Limb (tissue), 2 donors: ENCODE measurements at regions not wholly inside any gene's neighbourhood (a gene's known extent, or its start where the extent isn't known, plus 50 kb on each side); places are given as distances from the start of the nearest gene placed in this dataset.
"Not testable (repeated sequence)": the region's sequence is repeated elsewhere in the genome, so short reads cannot be mapped to it uniquely, and the experiment has no call there.

Source experiments
- DNase-seq, 2 donors: peaks; one replicate each; pipeline ENCODE4 v3.0.0-alpha.2; 2016; ENCODE audit errors: extremely low spot score in 2 of 2

GRCh38 chr2:237196409-237196808, 110.7 kb downstream of the COPS8 start:
- no peak for DNase-seq

DNA sequence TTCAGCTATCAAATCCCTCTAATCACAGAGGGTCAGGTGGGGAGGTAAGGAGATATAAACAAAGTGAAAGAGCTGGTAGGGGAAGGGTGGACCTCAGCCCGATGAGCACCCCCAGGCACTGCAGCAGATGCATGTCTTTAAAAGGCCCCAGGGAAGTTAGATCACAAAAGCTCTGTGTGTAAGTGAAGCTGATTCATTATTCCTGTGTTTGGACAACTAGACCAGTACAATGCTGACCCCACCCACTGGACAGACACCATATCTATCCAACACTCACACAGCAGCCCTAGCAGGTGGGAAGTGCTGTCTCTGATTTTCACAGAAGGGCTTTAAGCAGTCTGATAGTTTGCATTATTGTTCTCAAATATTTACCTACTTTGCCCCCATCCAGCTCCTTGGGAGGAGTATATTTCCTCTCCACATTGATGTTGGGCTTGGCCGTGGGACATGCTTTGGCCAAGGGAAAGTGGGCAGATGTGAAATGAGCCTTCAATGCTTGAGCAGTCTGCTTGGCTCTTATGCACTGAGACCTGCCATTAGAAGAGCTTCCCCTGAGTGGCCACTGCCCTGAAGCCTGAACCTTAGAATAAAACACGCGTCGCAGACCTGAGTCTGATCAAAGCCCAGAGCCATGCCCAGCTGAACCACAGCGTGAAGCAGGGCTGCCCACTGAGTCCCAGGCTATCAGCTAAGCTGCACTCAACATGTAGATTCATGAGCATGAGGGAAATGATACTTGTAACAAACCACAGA, 111.4 kb downstream of the COPS8 start:
- no peak for DNase-seq

- peak in 1 of 2 donors; percentile 69 for DNase-seq
Measured at GRCh38 chr2:237198164-237198855, 112.6 kb downstream of the COPS8 start.

GRCh38 chr2:237199082-237199481, 113.4 kb downstream of the COPS8 start:
- DNase-seq = no peak

DNA sequence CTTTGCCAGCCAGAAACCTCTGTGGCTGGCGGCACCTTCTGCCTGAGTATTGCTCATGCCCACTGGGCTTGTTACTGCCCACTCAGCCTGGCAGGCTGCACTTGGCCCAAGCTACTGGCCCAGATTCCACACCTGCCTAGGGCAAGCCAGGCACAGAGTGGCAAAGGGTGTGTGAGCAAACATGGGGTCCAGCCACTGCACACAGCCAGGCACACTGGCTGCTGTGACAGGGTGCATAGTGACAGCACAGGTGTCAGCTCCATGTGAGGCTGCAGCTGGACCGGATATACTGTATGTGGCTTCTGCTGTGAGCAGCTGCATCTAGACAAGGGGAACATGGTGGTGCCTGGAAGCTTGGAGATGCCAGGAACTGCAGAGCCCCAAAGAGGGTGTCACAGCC, 113.9 kb downstream of the COPS8 start:
- DNase-seq = no peak

DNA sequence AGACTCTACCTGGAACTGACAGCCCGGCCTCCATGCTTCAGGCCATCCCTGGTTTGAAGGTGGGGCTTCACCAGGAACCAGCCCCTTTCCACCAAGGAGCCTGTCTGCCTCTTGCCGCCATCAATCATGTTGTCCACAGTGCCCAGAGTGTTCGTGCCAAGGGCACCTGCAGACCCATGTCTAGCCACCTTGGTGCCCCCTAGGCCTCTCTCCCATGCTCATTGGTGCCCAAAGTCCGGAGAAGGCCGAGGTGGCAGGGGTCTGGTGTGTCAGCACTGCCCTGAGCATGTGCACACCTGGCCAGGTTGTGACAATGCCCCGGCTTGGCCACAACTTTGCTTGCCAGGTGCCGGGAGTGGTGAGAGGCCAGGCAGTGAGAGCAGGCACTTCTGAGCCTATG, 114.8 kb downstream of the COPS8 start:
- DNase-seq = no peak

DNA sequence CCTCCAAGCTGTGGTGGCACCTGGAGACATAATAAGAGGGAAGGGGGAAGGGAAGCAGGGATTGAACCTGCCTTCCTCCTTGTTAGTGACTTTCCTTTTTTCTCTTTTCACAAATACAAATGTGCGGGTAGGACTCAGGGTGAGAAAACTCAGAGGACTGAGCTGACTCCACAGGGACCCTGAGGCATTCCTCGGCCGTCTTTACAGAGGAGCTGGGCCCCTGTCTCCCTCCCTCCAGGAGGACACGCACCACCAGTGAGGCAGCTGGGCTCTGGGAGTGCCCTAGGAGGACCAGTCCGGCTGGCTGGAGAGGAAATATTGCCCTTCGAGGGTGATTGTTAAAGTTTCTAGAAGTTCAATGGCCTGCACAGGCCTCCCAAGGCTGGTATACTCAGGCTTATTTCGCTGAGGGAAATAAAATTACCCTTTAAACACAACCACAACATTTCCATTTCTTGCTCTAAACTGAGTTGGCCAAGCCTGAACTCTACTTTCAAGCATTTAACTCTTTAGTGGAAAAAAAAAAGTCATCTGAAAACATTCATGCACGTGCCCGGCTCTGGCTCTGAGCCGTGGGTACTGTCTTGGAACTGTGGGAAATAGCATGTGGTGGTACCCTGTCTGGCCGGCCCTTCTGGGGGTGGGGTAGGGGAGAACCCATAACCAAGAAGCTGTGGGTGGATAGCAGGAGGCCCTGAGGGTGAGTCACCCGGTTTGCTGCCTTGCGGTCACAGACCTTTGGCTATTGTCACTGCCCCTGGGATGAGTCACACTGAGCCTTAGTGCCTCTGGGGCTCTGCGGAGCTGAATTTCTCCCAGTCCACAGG, 116.0 kb downstream of the COPS8 start:
- DNase-seq = no peak

GRCh38 chr2:237202288-237203030, 116.8 kb downstream of the COPS8 start:
- no peak for DNase-seq

DNA sequence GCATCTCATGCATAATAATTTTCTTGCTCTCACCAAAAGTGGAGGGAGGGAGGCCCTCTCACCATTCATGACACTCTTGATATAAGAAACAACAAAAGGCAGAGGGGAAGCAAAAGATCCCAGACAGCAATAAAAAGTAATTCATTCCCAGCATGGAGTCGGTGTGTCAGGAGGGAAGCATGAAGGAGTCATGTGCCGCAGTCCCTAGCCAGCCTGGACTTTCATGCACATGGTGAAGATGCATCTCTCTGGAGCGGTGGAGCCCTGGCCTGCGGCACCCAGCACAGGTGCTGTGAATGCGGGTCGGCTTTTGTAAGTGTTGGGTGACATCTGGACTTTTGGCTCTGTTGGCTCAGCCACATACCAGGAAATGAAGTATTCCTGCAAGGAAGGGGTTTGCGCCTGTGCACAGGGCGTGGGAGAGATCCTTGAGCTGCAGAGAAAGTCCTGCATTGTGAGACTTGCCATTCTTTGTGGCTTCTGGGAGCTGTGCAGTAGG, 119.4 kb downstream of the COPS8 start:
- DNase-seq = peak in 1 of 2 donors; percentile 53

GRCh38 chr2:237205561-237205971, 119.9 kb downstream of the COPS8 start:
- no peak for DNase-seq

- no peak for DNase-seq
Measured at GRCh38 chr2:237207646-237208045, 122.0 kb downstream of the COPS8 start.

DNA sequence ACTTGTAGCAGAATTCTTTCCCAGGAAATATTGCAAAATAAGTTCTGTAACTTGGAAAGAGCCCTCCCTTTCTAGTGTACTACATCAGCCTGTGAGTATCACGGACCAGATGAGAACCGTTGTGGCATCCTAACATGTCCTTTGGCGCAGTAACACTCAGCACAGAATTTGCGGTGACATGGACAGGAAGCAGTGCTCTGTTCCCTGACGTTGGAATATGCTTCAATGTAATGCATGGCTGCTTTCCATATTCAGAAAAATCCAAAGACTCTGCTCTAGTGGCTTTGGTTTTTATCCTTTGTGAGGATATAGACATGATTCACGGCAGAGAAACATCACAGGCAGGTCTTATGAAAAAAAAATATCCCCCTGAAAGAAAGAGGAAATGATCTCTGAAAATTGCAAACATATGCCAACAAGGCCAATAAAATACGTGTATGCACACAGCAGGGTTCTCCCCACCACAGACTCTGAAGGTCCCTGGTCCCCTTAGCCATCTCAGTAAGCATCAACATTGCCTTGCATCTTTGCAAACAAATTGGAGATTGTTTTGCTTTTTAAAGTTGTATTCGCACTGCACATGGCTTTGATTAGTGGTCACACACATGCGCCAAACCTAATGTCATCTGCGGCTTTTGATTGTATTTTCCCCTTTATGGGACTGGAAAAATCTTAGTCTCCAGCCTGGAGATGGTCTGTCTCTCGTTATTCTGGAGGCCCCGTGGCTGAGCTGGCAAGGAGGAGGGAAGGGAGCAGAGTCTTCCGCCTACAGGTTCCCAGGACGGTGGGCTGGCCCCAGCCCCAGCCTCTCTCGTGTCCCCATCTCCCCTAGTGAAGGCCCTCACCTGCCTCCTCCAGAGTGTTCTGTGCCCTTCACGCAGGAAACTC, 122.9 kb downstream of the COPS8 start:
- peak in 1 of 2 donors; percentile 68 for DNase-seq

DNA sequence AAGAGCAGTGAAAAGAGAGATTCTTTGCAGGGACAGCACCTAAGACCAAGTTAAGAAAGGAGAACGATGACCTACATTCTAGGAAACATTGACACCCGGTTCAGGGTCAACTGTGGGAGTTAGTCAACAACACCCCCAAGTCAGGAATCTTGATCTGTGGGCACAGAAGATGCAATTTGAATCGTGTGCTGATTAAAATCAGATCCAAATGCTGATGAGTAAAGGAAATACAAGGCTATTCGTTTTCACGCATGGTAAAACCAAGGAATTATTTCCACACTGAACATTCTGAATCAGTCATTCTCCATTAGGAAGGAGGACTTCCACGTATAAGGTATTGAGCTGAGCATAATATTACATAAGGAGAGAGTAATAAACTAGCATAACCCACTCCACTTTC, 124.2 kb downstream of the COPS8 start:
- no peak for DNase-seq

DNA sequence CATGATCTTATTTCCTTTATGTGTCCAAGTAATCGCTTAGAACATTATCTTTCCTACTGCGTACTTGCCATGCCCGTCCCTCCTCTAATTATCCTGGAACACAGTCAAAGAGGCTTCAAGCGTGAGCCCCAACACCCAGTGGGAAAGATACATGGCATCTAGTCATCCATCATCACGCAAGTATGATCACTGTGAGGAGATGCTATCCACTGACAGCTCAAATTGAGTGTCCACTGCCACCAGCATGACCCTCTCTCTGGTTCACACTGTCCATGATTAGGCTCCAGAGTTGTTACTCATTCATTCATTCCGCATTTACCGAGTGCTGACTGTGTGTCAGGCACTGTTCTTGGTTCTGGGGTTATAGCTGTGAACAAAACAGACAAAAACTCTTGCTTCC, 124.6 kb downstream of the COPS8 start:
- no peak for DNase-seq

- no peak for DNase-seq
Measured at GRCh38 chr2:237210763-237211162, 125.1 kb downstream of the COPS8 start.

DNA sequence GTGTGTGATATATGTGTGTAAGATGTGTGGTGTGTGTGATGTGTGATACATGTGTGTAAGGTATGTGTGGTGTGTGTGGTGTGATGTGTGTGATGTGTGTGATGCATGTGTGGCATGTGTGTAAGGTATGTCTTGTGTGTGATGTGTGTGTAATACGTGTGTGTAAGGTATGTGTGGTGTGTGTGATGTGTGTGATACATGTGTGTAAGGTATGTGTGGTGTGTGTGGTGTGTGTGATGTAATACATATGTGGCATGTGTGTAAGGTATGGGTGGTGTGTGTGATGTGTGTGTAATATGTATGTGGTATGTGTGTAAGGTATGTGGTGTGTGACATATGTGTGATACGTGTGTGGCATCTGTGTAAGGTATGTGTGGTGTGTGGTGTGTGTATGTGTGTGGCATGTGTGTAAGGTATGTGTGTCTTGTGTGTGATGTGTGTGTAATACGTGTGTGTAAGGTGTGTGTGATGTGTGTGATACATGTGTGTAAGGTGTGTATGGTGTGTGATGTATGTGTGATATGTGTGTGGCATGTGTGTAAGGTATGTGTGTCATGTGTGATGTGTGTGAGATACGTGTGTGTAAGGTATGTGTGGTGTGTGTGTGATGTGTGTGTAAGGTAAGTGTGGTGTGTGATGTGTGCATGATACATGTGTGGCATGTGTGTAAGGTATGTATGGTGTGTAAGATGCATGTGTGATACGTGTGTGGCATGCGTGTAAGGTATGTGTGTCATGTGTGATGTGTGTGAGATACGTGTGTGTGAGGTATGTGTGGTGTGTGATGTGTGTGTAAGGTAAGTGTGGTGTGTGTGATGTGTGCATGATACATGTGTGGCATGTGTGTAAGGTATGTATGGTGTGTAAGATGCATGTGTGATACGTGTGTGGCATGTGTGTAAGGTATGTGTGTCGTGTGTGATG, 126.9 kb downstream of the COPS8 start:
- DNase-seq = not testable (repeated sequence)

GRCh38 chr2:237213315-237214022, 127.8 kb downstream of the COPS8 start:
- DNase-seq = no peak

DNA sequence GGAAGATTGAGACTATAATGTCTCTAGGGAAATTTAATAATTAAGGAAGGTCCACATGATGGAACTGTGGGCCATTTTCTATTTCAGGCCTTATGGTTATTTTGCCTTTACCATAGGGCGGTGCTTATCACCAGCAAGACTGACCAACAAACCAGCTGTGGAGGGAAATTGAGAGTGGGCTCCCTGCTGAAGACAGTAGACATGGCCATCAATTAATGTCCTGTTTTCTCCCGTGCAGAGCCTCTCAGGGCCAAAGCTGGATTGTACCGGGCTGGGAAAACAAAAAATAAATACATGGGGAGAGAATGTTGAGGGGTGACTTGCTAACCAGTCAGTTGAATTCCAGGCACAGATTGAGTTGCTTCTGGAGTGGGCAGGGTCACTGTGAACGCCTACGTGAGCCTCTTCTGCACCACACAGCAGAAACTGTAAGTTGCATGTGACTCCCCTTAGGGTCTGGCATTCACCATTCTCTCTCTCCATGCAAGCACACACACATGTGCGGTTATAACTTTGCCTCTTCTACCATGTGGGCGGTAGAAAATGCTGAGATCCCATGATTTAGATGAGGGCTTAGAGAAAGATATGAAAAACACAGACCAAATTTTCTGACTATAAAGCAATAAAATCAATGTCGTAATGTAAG, 128.5 kb downstream of the COPS8 start:
- no peak for DNase-seq
